Neural progenitor cell (in vitro differentiated cells): ENCODE measurements at regions not wholly inside any gene's neighbourhood (a gene's known extent, or its start where the extent isn't known, plus 50 kb on each side); places are given as distances from the start of the nearest gene placed in this dataset.

Source experiments
- DNase-seq: peaks from one replicate; pipeline ENCODE4 v3.0.0-alpha.2; 2016; ENCODE audit warnings: low spot score
- H2AFZ ChIP-seq: fragments of 200-600 bp; sonication (generic); replicated peaks from 2 replicates; pipeline ENCODE4 v1.6.1; 2016; ENCODE audit warnings: antibody characterized with exemption
- H3F3A ChIP-seq: fragments of 200-600 bp; sonication (generic); 2 replicates; pipeline ENCODE4 v1.6.1; 2016; ENCODE audit warnings: antibody characterized with exemption, low read depth
- H3K27ac ChIP-seq: fragments of 200-600 bp; sonication (generic); 2 replicates; pipeline ENCODE4 v1.5.1; 2016; ENCODE audit warnings: mild to moderate bottlenecking
- H3K27me3 ChIP-seq: fragments of 200-600 bp; sonication (generic); 2 replicates; pipeline ENCODE4 v1.6.1; 2016; ENCODE audit warnings: mild to moderate bottlenecking, moderate library complexity
- H3K36me3 ChIP-seq: fragments of 200-600 bp; sonication (generic); 2 replicates; pipeline ENCODE4 v1.5.1; 2016
- H3K4me1 ChIP-seq: fragments of 200-600 bp; sonication (generic); 2 replicates; pipeline ENCODE4 v1.6.1; 2016; ENCODE audit warnings: mixed run types
- H3K4me2 ChIP-seq: fragments of 200-600 bp; sonication (generic); 2 replicates; pipeline ENCODE4 v1.6.1; 2016
- H3K4me3 ChIP-seq: fragments of 200-600 bp; sonication (generic); 2 replicates; pipeline ENCODE4 v1.5.1; 2016
- H3K79me2 ChIP-seq: fragments of 200-600 bp; sonication (generic); 2 replicates; pipeline ENCODE4 v1.6.1; 2016; ENCODE audit warnings: low read depth
- H3K9ac ChIP-seq: fragments of 200-600 bp; sonication (generic); 2 replicates; pipeline ENCODE4 v1.6.1; 2016
- H3K9me3 ChIP-seq: fragments of 200-600 bp; sonication (generic); 2 replicates; pipeline ENCODE4 v1.5.1; 2016; ENCODE audit warnings: low read depth
- H4K20me1 ChIP-seq: fragments of 200-600 bp; sonication (generic); 2 replicates; pipeline ENCODE4 v1.6.1; 2016; ENCODE audit warnings: low read depth
- H3K27ac Mint-ChIP-seq: 3 replicates; pipeline ENCODE4 v1.8.0; 2021; ENCODE audit warnings: mixed read lengths
- H3K27me3 Mint-ChIP-seq: 2 replicates; pipeline ENCODE4 v1.8.0; 2022; ENCODE audit warnings: low read depth, mild to moderate bottlenecking, inconsistent platforms, moderate library complexity, mixed read lengths; ENCODE audit not compliant: insufficient read depth
- H3K36me3 Mint-ChIP-seq: 3 replicates; pipeline ENCODE4 v1.8.0; 2021; ENCODE audit warnings: mixed read lengths
- H3K4me1 Mint-ChIP-seq: 3 replicates; pipeline ENCODE4 v1.8.0; 2021; ENCODE audit warnings: mixed read lengths
- H3K4me3 Mint-ChIP-seq: 3 replicates; pipeline ENCODE4 v1.8.0; 2021; ENCODE audit warnings: mild to moderate bottlenecking, moderate library complexity, mixed read lengths
- H3K9me3 Mint-ChIP-seq: 3 replicates; pipeline ENCODE4 v1.8.0; 2020; ENCODE audit warnings: mixed read lengths
- EZH2 ChIP-seq: fragments of 200-600 bp; sonication (generic); IDR thresholded peaks from 2 replicates; pipeline ENCODE4 v1.6.1; 2017; ENCODE audit warnings: antibody characterized with exemption, mild to moderate bottlenecking, moderate library complexity
- EZH2phosphoT487 ChIP-seq: fragments of 200-600 bp; sonication (generic); IDR thresholded peaks from 2 replicates; pipeline ENCODE4 v1.6.1; 2017; ENCODE audit warnings: antibody characterized with exemption
- TF ChIP-seq, protein P1 (sequence below): fragments of 200-600 bp; sonication (generic); IDR thresholded peaks from 2 replicates; pipeline ENCODE4 v1.5.1; 2017; ENCODE audit warnings: antibody characterized with exemption, mild to moderate bottlenecking

- DNase-seq, result no peak
These were observed 100.6 kb upstream of the KCNJ15 start for GRCh38 chr21:38156200-38156599.

DNA sequence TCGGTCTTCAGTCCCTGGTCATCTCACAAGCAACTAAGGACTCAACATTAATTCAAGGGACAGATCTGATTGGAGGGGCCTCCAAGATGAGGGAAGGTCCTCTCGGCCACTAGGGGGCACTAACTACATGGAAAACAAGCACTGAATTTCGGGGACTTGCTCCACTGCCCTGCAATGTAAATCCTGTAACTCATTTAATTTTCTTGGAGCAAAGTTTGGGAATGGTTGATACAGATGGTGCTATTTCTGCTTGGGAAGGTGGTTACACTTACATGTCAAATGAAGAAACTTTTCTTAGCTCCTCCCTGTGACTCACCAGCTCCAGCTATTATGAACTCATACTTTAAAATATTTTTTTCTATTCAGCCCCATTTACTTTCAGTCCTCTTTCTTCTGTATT is 97.4 kb upstream of the KCNJ15 start:
- Histone ChIP-seq H3K36me3 (no peaks in the 10 kb centered on the region), H3K27me3 (no peaks in the 10 kb centered on the region), H2AFZ (no peak overlapping the region), H3K4me1 (no peaks in the 10 kb centered on the region), H4K20me1 (no peaks in the 10 kb centered on the region), H3K79me2 (no peaks in the 10 kb centered on the region), H3K27ac (no peak overlapping the region), H3K4me3 (no peak overlapping the region), H3F3A (no peaks in the 10 kb centered on the region), H3K4me2 (no peak overlapping the region), H3K9me3 (no peaks in the 10 kb centered on the region), H3K9ac (no peak overlapping the region)
- no peaks in the 10 kb centered on the region for H3K9me3 Mint-ChIP-seq
- no peaks in the 10 kb centered on the region for H3K4me1 Mint-ChIP-seq
- no peaks in the 10 kb centered on the region for H3K36me3 Mint-ChIP-seq
- no peaks in the 10 kb centered on the region for H3K27me3 Mint-ChIP-seq
- no peak overlapping the region for H3K27ac Mint-ChIP-seq
- no peak overlapping the region for H3K4me3 Mint-ChIP-seq
- peak; percentile 76 for DNase-seq
- TF ChIP-seq, protein P1, sequence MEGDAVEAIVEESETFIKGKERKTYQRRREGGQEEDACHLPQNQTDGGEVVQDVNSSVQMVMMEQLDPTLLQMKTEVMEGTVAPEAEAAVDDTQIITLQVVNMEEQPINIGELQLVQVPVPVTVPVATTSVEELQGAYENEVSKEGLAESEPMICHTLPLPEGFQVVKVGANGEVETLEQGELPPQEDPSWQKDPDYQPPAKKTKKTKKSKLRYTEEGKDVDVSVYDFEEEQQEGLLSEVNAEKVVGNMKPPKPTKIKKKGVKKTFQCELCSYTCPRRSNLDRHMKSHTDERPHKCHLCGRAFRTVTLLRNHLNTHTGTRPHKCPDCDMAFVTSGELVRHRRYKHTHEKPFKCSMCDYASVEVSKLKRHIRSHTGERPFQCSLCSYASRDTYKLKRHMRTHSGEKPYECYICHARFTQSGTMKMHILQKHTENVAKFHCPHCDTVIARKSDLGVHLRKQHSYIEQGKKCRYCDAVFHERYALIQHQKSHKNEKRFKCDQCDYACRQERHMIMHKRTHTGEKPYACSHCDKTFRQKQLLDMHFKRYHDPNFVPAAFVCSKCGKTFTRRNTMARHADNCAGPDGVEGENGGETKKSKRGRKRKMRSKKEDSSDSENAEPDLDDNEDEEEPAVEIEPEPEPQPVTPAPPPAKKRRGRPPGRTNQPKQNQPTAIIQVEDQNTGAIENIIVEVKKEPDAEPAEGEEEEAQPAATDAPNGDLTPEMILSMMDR, result peak; percentile 91
- no peak for TF ChIP-seq EZH2phosphoT487
- TF ChIP-seq EZH2, result no peak

More at GRCh38 chr21:38156200-38156599, 100.6 kb upstream of the KCNJ15 start:
- no peaks in the 10 kb centered on the region for H3K27me3 ChIP-seq
- no peaks in the 10 kb centered on the region for H3K36me3 Mint-ChIP-seq
- no peaks in the 10 kb centered on the region for H3K79me2 ChIP-seq
- H3K36me3 ChIP-seq, result no peaks in the 10 kb centered on the region
- no peak overlapping the region for H2AFZ ChIP-seq
- H3K27ac ChIP-seq, result no peak overlapping the region
- no peaks in the 10 kb centered on the region for H3K9me3 Mint-ChIP-seq
- no peak overlapping the region for H3K4me3 ChIP-seq
- H3K27me3 Mint-ChIP-seq, result no peaks in the 10 kb centered on the region
- H3K4me3 Mint-ChIP-seq, result no peak overlapping the region
- H3F3A ChIP-seq, result no peaks in the 10 kb centered on the region
- H3K9me3 ChIP-seq, result no peaks in the 10 kb centered on the region
- TF ChIP-seq EZH2phosphoT487 (no peak), EZH2 (no peak)
- TF ChIP-seq, protein P1, result no peak
- no peaks in the 10 kb centered on the region for H3K4me1 Mint-ChIP-seq
- H3K27ac Mint-ChIP-seq, result no peak overlapping the region
- no peaks in the 10 kb centered on the region for H4K20me1 ChIP-seq
- no peak overlapping the region for H3K4me2 ChIP-seq
- no peaks in the 10 kb centered on the region for H3K4me1 ChIP-seq
- no peak overlapping the region for H3K9ac ChIP-seq

- no peaks in the 10 kb centered on the region for H3K79me2 ChIP-seq
- H3K9me3 ChIP-seq, result no peaks in the 10 kb centered on the region
- no peaks in the 10 kb centered on the region for H4K20me1 ChIP-seq
- H3F3A ChIP-seq, result no peaks in the 10 kb centered on the region
- Mint-ChIP-seq H3K4me3 (no peak overlapping the region), H3K36me3 (no peaks in the 10 kb centered on the region), H3K4me1 (peaks cover 19% of the 10 kb centered on the region), H3K9me3 (no peaks in the 10 kb centered on the region), H3K27ac (peak overlapping the region; percentile 78), H3K27me3 (peaks cover 3% of the 10 kb centered on the region)
- no peaks in the 10 kb centered on the region for H3K27me3 ChIP-seq
- H3K4me2 ChIP-seq, result no peak overlapping the region
- no peak overlapping the region for H3K4me3 ChIP-seq
- TF ChIP-seq EZH2phosphoT487 (no peak), EZH2 (no peak)
- TF ChIP-seq, protein P1, result no peak
- no peak for DNase-seq
- no peaks in the 10 kb centered on the region for H3K36me3 ChIP-seq
- no peak overlapping the region for H3K27ac ChIP-seq
- H3K9ac ChIP-seq, result no peak overlapping the region
- no peak overlapping the region for H2AFZ ChIP-seq
- H3K4me1 ChIP-seq, result peaks cover 11% of the 10 kb centered on the region
These were observed 91.2 kb upstream of the KCNJ15 start for GRCh38 chr21:38165466-38166172.
